Liver (tissue), 7 donors: ENCODE measurements at regions not wholly inside any gene's neighbourhood (a gene's known extent, or its start where the extent isn't known, plus 50 kb on each side); places are given as distances from the start of the nearest gene placed in this dataset.

Experiments
- DNase-seq: peaks from one replicate; pipeline ENCODE4 v3.0.0-alpha.2; 2017; ENCODE audit warnings: low spot score
- H3K27ac ChIP-seq, 2 donors: one replicate each; pipeline ENCODE4 v1.7.0; 2013; ENCODE audit warnings: inconsistent platforms in 2 of 2, low read length in 2 of 2, control low read depth in 1 of 2, low read depth in 1 of 2, mild to moderate bottlenecking in 1 of 2
- H3K27me3 ChIP-seq, 4 donors: one replicate each; pipeline versions ENCODE4 v1.6.1 to v1.7.0; 2013; ENCODE audit warnings: low read length in 3 of 4, inconsistent platforms in 1 of 4, mild to moderate bottlenecking in 1 of 4, moderate library complexity in 1 of 4; ENCODE audit not compliant: control insufficient read depth in 4 of 4, insufficient read depth in 4 of 4
- H3K36me3 ChIP-seq, 4 donors: one replicate each; pipeline versions ENCODE4 v1.6.1 to v1.7.0; 2013; ENCODE audit warnings: low read length in 3 of 4, mild to moderate bottlenecking in 3 of 4, low read depth in 1 of 4, moderate library complexity in 1 of 4; ENCODE audit not compliant: control insufficient read depth in 4 of 4, insufficient read depth in 3 of 4
- H3K4me1 ChIP-seq, 4 donors: one replicate each; pipeline versions ENCODE4 v1.6.1 to v1.7.0; 2013; ENCODE audit warnings: low read length in 3 of 4, mild to moderate bottlenecking in 3 of 4, moderate library complexity in 1 of 4; ENCODE audit not compliant: control insufficient read depth in 4 of 4, insufficient read depth in 4 of 4
- H3K4me3 ChIP-seq, 3 donors: one replicate each; pipeline versions ENCODE4 v1.6.1 to v1.7.0; 2013; ENCODE audit warnings: low read length in 3 of 3, control low read depth in 1 of 3, low read depth in 1 of 3, mild to moderate bottlenecking in 1 of 3
- H3K9ac ChIP-seq, 2 donors: one replicate each; pipeline ENCODE4 v1.7.0; 2013; ENCODE audit warnings: low read length in 2 of 2, mild to moderate bottlenecking in 2 of 2, moderate library complexity in 2 of 2, control low read depth in 1 of 2, low read depth in 1 of 2
- H3K9me3 ChIP-seq, 4 donors: one replicate each; pipeline versions ENCODE4 v1.6.1 to v1.7.0; 2013; ENCODE audit warnings: low read length in 3 of 4; ENCODE audit not compliant: control insufficient read depth in 4 of 4
- ATF3 ChIP-seq: IDR thresholded peaks from 2 replicates; pipeline ENCODE4 v1.6.1; 2016; ENCODE audit warnings: antibody characterized with exemption
- FOXA1 ChIP-seq: IDR thresholded peaks from 2 replicates; pipeline ENCODE4 v1.6.1; 2016; ENCODE audit warnings: antibody characterized with exemption
- FOXA2 ChIP-seq: IDR thresholded peaks from 2 replicates; pipeline ENCODE4 v1.6.1; 2016; ENCODE audit warnings: antibody characterized with exemption
- GABPA ChIP-seq, 2 donors: IDR thresholded peaks in 1 of 2; conservative IDR thresholded peaks in 1 of 2; 2 replicates each; pipeline ENCODE4 v1.6.1; 2016; ENCODE audit warnings: antibody characterized with exemption in 2 of 2, mild to moderate bottlenecking in 1 of 2, moderate library complexity in 1 of 2
- HNF4A ChIP-seq, 2 donors: conservative IDR thresholded peaks; 2 replicates each; pipeline ENCODE4 v1.6.1; 2016; ENCODE audit warnings: antibody characterized with exemption in 2 of 2, mild to moderate bottlenecking in 2 of 2
- HNF4G ChIP-seq: IDR thresholded peaks from 2 replicates; pipeline ENCODE4 v1.6.1; 2016; ENCODE audit warnings: antibody characterized with exemption
- JUND ChIP-seq, 2 donors: IDR thresholded peaks; 2 replicates each; pipeline ENCODE4 v1.6.1; 2016; ENCODE audit warnings: antibody characterized with exemption in 2 of 2
- MAX ChIP-seq: IDR thresholded peaks from 2 replicates; pipeline ENCODE4 v1.6.1; 2016; ENCODE audit warnings: antibody characterized with exemption
- NR2F2 ChIP-seq: IDR thresholded peaks from 2 replicates; pipeline ENCODE4 v1.6.1; 2016; ENCODE audit warnings: antibody characterized with exemption
- RXRA ChIP-seq, 2 donors: IDR thresholded peaks; 2 replicates each; pipeline ENCODE4 v1.6.1; 2017 to 2018; ENCODE audit warnings: antibody characterized with exemption in 2 of 2, mild to moderate bottlenecking in 1 of 2
- SP1 ChIP-seq: IDR thresholded peaks from 2 replicates; pipeline ENCODE4 v1.6.1; 2018; ENCODE audit warnings: antibody characterized with exemption, mild to moderate bottlenecking
- TAF1 ChIP-seq: conservative IDR thresholded peaks from 2 replicates; pipeline ENCODE4 v1.6.1; 2016; ENCODE audit warnings: antibody characterized with exemption, mild to moderate bottlenecking
- YY1 ChIP-seq: IDR thresholded peaks from 2 replicates; pipeline ENCODE4 v1.6.1; 2016; ENCODE audit warnings: antibody characterized with exemption, mild to moderate bottlenecking
- WGBS: extraction: QIAGEN DNeasy Blood & Tissue Kit; methylation state at CpG from one replicate; pipeline ENCODE4 v1.1.7; 2013; 5-methylcytosine and 5-hydroxymethylcytosine counted together
- TF ChIP-seq, protein P1 (sequence below): IDR thresholded peaks from 2 replicates; pipeline ENCODE4 v1.6.1; 2016; ENCODE audit warnings: antibody characterized with exemption, mild to moderate bottlenecking
- donor health status: healthy.
- donor health status: healthy.
- donor health status: healthy.
- donor health status: healthy.

DNA sequence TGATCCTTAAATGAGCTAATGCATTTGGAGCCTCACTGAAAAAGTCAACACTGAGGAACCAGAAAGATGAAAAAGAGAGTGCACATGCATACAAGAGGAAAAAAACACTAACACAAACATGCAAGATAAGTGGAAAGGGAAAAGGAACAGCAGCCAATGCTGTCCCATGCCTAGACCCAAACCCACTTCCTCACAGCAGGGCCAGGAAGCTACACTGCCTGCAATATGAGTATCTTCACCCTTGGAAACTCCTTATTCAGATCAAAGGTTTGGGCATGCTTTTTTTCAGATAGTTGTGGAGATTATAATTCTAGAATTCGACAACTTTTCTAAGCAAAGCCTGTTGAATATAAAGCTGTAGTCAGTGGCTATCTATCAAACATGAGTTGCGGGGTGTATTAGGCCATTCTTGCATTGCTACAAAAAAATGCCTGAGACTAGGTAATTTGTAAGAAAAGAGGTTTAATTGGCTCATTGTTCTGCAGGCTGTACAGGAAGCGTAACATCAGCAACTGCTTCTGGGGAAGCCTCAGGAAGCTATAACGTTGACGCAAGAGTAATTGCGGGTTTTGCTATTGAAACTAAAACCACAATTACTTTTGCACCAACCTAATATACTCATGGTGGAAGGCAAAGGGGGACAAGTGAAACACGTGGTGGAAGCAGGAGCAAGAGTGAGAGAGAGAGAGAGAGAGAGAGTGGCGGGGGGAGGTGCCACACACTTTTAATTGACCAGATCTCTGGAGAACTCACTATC is 138.2 kb downstream of the MBD2 start (continued):
- TF ChIP-seq, protein P1, sequence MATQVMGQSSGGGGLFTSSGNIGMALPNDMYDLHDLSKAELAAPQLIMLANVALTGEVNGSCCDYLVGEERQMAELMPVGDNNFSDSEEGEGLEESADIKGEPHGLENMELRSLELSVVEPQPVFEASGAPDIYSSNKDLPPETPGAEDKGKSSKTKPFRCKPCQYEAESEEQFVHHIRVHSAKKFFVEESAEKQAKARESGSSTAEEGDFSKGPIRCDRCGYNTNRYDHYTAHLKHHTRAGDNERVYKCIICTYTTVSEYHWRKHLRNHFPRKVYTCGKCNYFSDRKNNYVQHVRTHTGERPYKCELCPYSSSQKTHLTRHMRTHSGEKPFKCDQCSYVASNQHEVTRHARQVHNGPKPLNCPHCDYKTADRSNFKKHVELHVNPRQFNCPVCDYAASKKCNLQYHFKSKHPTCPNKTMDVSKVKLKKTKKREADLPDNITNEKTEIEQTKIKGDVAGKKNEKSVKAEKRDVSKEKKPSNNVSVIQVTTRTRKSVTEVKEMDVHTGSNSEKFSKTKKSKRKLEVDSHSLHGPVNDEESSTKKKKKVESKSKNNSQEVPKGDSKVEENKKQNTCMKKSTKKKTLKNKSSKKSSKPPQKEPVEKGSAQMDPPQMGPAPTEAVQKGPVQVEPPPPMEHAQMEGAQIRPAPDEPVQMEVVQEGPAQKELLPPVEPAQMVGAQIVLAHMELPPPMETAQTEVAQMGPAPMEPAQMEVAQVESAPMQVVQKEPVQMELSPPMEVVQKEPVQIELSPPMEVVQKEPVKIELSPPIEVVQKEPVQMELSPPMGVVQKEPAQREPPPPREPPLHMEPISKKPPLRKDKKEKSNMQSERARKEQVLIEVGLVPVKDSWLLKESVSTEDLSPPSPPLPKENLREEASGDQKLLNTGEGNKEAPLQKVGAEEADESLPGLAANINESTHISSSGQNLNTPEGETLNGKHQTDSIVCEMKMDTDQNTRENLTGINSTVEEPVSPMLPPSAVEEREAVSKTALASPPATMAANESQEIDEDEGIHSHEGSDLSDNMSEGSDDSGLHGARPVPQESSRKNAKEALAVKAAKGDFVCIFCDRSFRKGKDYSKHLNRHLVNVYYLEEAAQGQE: no peak
- TF ChIP-seq HNF4G (no peak), MAX (no peak), SP1 (no peak), FOXA1 (no peak)

DNA sequence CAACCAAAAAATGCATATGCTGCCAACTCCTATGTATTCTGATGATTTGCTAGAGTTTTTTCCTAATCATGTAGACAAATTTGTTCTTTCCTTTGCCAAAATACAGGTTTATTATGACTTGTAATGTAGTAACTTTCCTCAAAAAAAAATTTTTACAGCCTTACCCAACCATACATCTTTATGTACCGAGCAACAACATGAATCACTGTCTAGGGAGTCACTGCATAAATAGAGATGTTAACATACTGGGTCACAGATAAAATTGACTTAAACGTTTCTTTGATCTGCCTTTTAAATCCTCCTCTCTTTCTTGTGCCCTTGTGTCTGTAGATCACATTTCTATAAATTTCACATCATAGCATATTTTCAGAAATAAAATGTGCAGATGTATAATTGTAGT is 143.6 kb downstream of the MBD2 start:
- no peak for TF ChIP-seq HNF4A (conservative IDR thresholded peaks at IDR 0.05)
- TF ChIP-seq SP1: no peak
- no peak for TF ChIP-seq YY1
- TF ChIP-seq, protein P1: no peak
- TF ChIP-seq NR2F2: no peak
- no peak for TF ChIP-seq GABPA (IDR thresholded peaks at IDR 0.05 in 1 of 2, conservative IDR thresholded peaks at IDR 0.05 in 1 of 2)
- no peak for TF ChIP-seq ATF3
- TF ChIP-seq JUND (IDR thresholded peaks at IDR 0.05): no peak
- no peak for TF ChIP-seq TAF1
- no peak for TF ChIP-seq FOXA1
- no peak for TF ChIP-seq RXRA (IDR thresholded peaks at IDR 0.05)
- TF ChIP-seq FOXA2: no peak
- WGBS: 76% methylated on average over 2 of the region's 2 CpGs
- no peak overlapping the region for H3K4me3 ChIP-seq
- no peak overlapping the region for H3K27ac ChIP-seq
- H3K36me3 ChIP-seq: no peaks in the 10 kb centered on the region
- DNase-seq: no peak
- no peaks in the 10 kb centered on the region for H3K27me3 ChIP-seq
- no peaks in the 10 kb centered on the region for H3K9me3 ChIP-seq
- H3K4me1 ChIP-seq: no peaks in the 10 kb centered on the region
- no peak overlapping the region for H3K9ac ChIP-seq
